NT2/D1 (cell line): ENCODE measurements at regions not wholly inside any gene's neighbourhood (a gene's known extent, or its start where the extent isn't known, plus 50 kb on each side); places are given as distances from the start of the nearest gene placed in this dataset.

ENCODE experiments used
- DNase-seq: peaks from one replicate; pipeline ENCODE4 v3.0.0-alpha.2; 2011; ENCODE audit warnings: low read depth, low spot score
- H3K27me3 ChIP-seq: 2 replicates; pipeline ENCODE4 v1.6.0; 2011; ENCODE audit warnings: mild to moderate bottlenecking; ENCODE audit not compliant: insufficient read length, insufficient read depth
- H3K36me3 ChIP-seq: 2 replicates; pipeline ENCODE4 v1.6.1; 2011; ENCODE audit warnings: mild to moderate bottlenecking, low read length, mixed read lengths; ENCODE audit not compliant: insufficient read depth, insufficient read length
- H3K4me1 ChIP-seq: 2 replicates; pipeline ENCODE4 v1.5.1; 2011; ENCODE audit not compliant: insufficient read depth, insufficient read length
- H3K4me3 ChIP-seq: 2 replicates; pipeline ENCODE4 v1.5.1; 2011; ENCODE audit warnings: low read depth; ENCODE audit not compliant: insufficient read length
- H3K9ac ChIP-seq: 2 replicates; pipeline ENCODE4 v1.6.0; 2011; ENCODE audit warnings: low read depth; ENCODE audit not compliant: insufficient read length
- H3K9me3 ChIP-seq: 2 replicates; pipeline ENCODE4 v1.5.1; 2011; ENCODE audit warnings: mild to moderate bottlenecking, low read length; ENCODE audit not compliant: insufficient read depth
- SUZ12 ChIP-seq: IDR thresholded peaks from 2 replicates; pipeline ENCODE4 v1.6.1; 2011; ENCODE audit not compliant: insufficient read length, insufficient read depth; ENCODE audit errors: extremely low read depth
- YY1 ChIP-seq: IDR thresholded peaks from 2 replicates; pipeline ENCODE4 v1.6.1; 2011; ENCODE audit not compliant: insufficient read length, insufficient read depth
- ZNF274 ChIP-seq: IDR thresholded peaks from 2 replicates; pipeline ENCODE4 v1.6.1; 2011; ENCODE audit warnings: mild to moderate bottlenecking, low read depth, low read length

- no peak overlapping the region for H3K9ac ChIP-seq
- TF ChIP-seq SUZ12: no peak
- H3K9me3 ChIP-seq: no peaks in the 10 kb centered on the region
- no peak for DNase-seq
- no peaks in the 10 kb centered on the region for H3K4me1 ChIP-seq
- H3K27me3 ChIP-seq: no peaks in the 10 kb centered on the region
- no peaks in the 10 kb centered on the region for H3K36me3 ChIP-seq
- no peak overlapping the region for H3K4me3 ChIP-seq
These were observed 89.5 kb downstream of the ZC3H11B start for GRCh38 chr1:219523411-219523810.

GRCh38 chr1:219521325-219521724 lies 91.6 kb downstream of the ZC3H11B start:
- no peaks in the 10 kb centered on the region for H3K27me3 ChIP-seq
- TF ChIP-seq YY1: no peak
- TF ChIP-seq SUZ12: no peak
- no peak for TF ChIP-seq ZNF274
- no peaks in the 10 kb centered on the region for H3K4me1 ChIP-seq
- no peaks in the 10 kb centered on the region for H3K9me3 ChIP-seq
- no peak overlapping the region for H3K4me3 ChIP-seq
- DNase-seq: no peak
- no peak overlapping the region for H3K9ac ChIP-seq
- H3K36me3 ChIP-seq: no peaks in the 10 kb centered on the region

GRCh38 chr1:219520241-219520640 lies 92.7 kb downstream of the ZC3H11B start:
- no peak for TF ChIP-seq SUZ12
- TF ChIP-seq ZNF274: no peak
- no peak for TF ChIP-seq YY1
- no peak for DNase-seq
- no peak overlapping the region for H3K9ac ChIP-seq
- H3K4me1 ChIP-seq: no peaks in the 10 kb centered on the region
- no peaks in the 10 kb centered on the region for H3K36me3 ChIP-seq
- H3K4me3 ChIP-seq: no peak overlapping the region
- H3K27me3 ChIP-seq: no peaks in the 10 kb centered on the region
- no peaks in the 10 kb centered on the region for H3K9me3 ChIP-seq

- H3K36me3 ChIP-seq: no peaks in the 10 kb centered on the region
- H3K27me3 ChIP-seq: no peaks in the 10 kb centered on the region
- H3K9ac ChIP-seq: no peak overlapping the region
- TF ChIP-seq SUZ12: no peak
- TF ChIP-seq YY1: no peak
- TF ChIP-seq ZNF274: no peak
- H3K4me3 ChIP-seq: no peak overlapping the region
- no peaks in the 10 kb centered on the region for H3K9me3 ChIP-seq
- H3K4me1 ChIP-seq: no peaks in the 10 kb centered on the region
- DNase-seq: no peak
These were observed 94.0 kb downstream of the ZC3H11B start for GRCh38 chr1:219518907-219519248.

- DNase-seq: no peak
- TF ChIP-seq ZNF274 (no peak), YY1 (no peak), SUZ12 (no peak)
These were observed 94.6 kb downstream of the ZC3H11B start for GRCh38 chr1:219518168-219518906.

GRCh38 chr1:219517031-219517430 lies 95.9 kb downstream of the ZC3H11B start:
- H3K27me3 ChIP-seq: no peaks in the 10 kb centered on the region
- DNase-seq: no peak
- H3K4me1 ChIP-seq: no peaks in the 10 kb centered on the region
- H3K9me3 ChIP-seq: no peaks in the 10 kb centered on the region
- no peak for TF ChIP-seq YY1
- no peak for TF ChIP-seq SUZ12
- no peak for TF ChIP-seq ZNF274
- no peak overlapping the region for H3K9ac ChIP-seq
- H3K4me3 ChIP-seq: no peak overlapping the region
- H3K36me3 ChIP-seq: no peaks in the 10 kb centered on the region

More at GRCh38 chr1:219518168-219518906, 94.6 kb downstream of the ZC3H11B start:
- no peak overlapping the region for H3K4me3 ChIP-seq
- no peak overlapping the region for H3K9ac ChIP-seq
- H3K36me3 ChIP-seq: no peaks in the 10 kb centered on the region
- H3K4me1 ChIP-seq: no peaks in the 10 kb centered on the region
- H3K27me3 ChIP-seq: no peaks in the 10 kb centered on the region
- no peaks in the 10 kb centered on the region for H3K9me3 ChIP-seq

- no peak for DNase-seq
- no peak overlapping the region for H3K9ac ChIP-seq
- H3K36me3 ChIP-seq: no peaks in the 10 kb centered on the region
- H3K9me3 ChIP-seq: no peaks in the 10 kb centered on the region
- H3K4me1 ChIP-seq: no peaks in the 10 kb centered on the region
- no peak overlapping the region for H3K4me3 ChIP-seq
- TF ChIP-seq SUZ12 (no peak), ZNF274 (no peak), YY1 (no peak)
- H3K27me3 ChIP-seq: no peaks in the 10 kb centered on the region
These were observed 98.2 kb downstream of the ZC3H11B start for GRCh38 chr1:219514728-219515127.

- H3K4me1 ChIP-seq: no peaks in the 10 kb centered on the region
- H3K36me3 ChIP-seq: no peaks in the 10 kb centered on the region
- no peaks in the 10 kb centered on the region for H3K9me3 ChIP-seq
- no peak overlapping the region for H3K4me3 ChIP-seq
- no peak for DNase-seq
- no peaks in the 10 kb centered on the region for H3K27me3 ChIP-seq
- TF ChIP-seq SUZ12: no peak
- TF ChIP-seq YY1: no peak
- no peak for TF ChIP-seq ZNF274
- no peak overlapping the region for H3K9ac ChIP-seq
These were observed 105.5 kb downstream of the ZC3H11B start for GRCh38 chr1:219507437-219507836.
